WTC11 (cell line): ENCODE measurements at regions not wholly inside any gene's neighbourhood (a gene's known extent, or its start where the extent isn't known, plus 50 kb on each side); places are given as distances from the start of the nearest gene placed in this dataset.

ENCODE experiments used
- ATAC-seq: fragments of 200-7000 bp; cut with Tn5 transposase; 2 replicates; pipeline ENCODE4 v1.10.0; 2021; ENCODE audit warnings: mild to moderate bottlenecking, moderate library complexity
- CTCF ChIA-PET: fragments of 300-600 bp; sonication (Branson Sonifier 250); formaldehyde crosslinking; loops from one replicate; lab custom pipeline; 2021; ENCODE audit warnings: antibody characterized with exemption; lab: Charles Lee
- POLR2A ChIA-PET: fragments of 350-600 bp; sonication (Branson Sonifier 250); formaldehyde crosslinking; loops from one replicate; lab custom pipeline; 2021; ENCODE audit warnings: antibody characterized with exemption; lab: Charles Lee
- DNase-seq: peaks from one replicate; pipeline ENCODE4 v3.0.0; 2021; ENCODE audit warnings: low spot score
- H3K27ac Mint-ChIP-seq: 2 replicates; pipeline ENCODE4 v1.8.0; 2021; ENCODE audit warnings: mixed read lengths
- H3K27me3 Mint-ChIP-seq: 2 replicates; pipeline ENCODE4 v1.8.0; 2021; ENCODE audit warnings: low read depth, mild to moderate bottlenecking, moderate library complexity, mixed read lengths
- H3K36me3 Mint-ChIP-seq: 2 replicates; pipeline ENCODE4 v1.8.0; 2021; ENCODE audit warnings: mixed read lengths
- H3K4me1 Mint-ChIP-seq: 2 replicates; pipeline ENCODE4 v1.8.0; 2022; ENCODE audit warnings: mixed read lengths
- H3K4me3 Mint-ChIP-seq: 2 replicates; pipeline ENCODE4 v1.8.0; 2021; ENCODE audit warnings: mild to moderate bottlenecking, moderate library complexity, mixed read lengths
- H3K9me3 Mint-ChIP-seq: 2 replicates; pipeline ENCODE4 v1.8.0; 2021; ENCODE audit warnings: mixed read lengths
- FOXJ3 ChIP-seq: sonication (generic); formaldehyde crosslinking; IDR thresholded peaks from 2 replicates; pipeline ENCODE4 v1.9.0; 2021; ENCODE audit warnings: missing genetic modification reagents, mild to moderate bottlenecking, borderline replicate concordance
- FOXK1 ChIP-seq: sonication (generic); formaldehyde crosslinking; IDR thresholded peaks from 2 replicates; pipeline ENCODE4 v1.8.0; 2022; ENCODE audit warnings: mild to moderate bottlenecking, moderate library complexity, missing genetic modification reagents
- JUN ChIP-seq: sonication (generic); formaldehyde crosslinking; IDR thresholded peaks from 2 replicates; pipeline ENCODE4 v1.8.0; 2023; ENCODE audit warnings: mild to moderate bottlenecking, missing genetic modification reagents
- KAT7 ChIP-seq: sonication (generic); formaldehyde crosslinking; IDR thresholded peaks from 2 replicates; pipeline ENCODE4 v1.8.1; 2023; ENCODE audit warnings: missing genetic modification reagents, mild to moderate bottlenecking, borderline replicate concordance
- RORB ChIP-seq: fragments of 250-450 bp; sonication (Bioruptor Pico); IDR thresholded peaks from 2 replicates; pipeline ENCODE4 v1.9.0; 2021; ENCODE audit warnings: mild to moderate bottlenecking
- TP53 ChIP-seq: sonication (generic); formaldehyde crosslinking; IDR thresholded peaks from 2 replicates; pipeline ENCODE4 v1.8.1; 2023; ENCODE audit warnings: mild to moderate bottlenecking, missing genetic modification reagents
- ZBTB21 ChIP-seq: sonication (generic); formaldehyde crosslinking; IDR thresholded peaks from 2 replicates; pipeline ENCODE4 v1.8.1; 2023; ENCODE audit warnings: mild to moderate bottlenecking, missing genetic modification reagents, borderline replicate concordance
- ZNF121 ChIP-seq: sonication (generic); formaldehyde crosslinking; IDR thresholded peaks from 2 replicates; pipeline ENCODE4 v1.8.0; 2023; ENCODE audit warnings: missing genetic modification reagents
- ZNF219 ChIP-seq: sonication (generic); formaldehyde crosslinking; IDR thresholded peaks from 2 replicates; pipeline ENCODE4 v1.8.0; 2023; ENCODE audit warnings: missing genetic modification reagents, mild to moderate bottlenecking, borderline replicate concordance
- ZNF232 ChIP-seq: sonication (generic); formaldehyde crosslinking; IDR thresholded peaks from 2 replicates; pipeline ENCODE4 v1.8.0; 2022; ENCODE audit warnings: mild to moderate bottlenecking, missing genetic modification reagents
- ZNF423 ChIP-seq: fragments of 250-450 bp; sonication (Bioruptor Pico); IDR thresholded peaks from 2 replicates; pipeline ENCODE4 v2.1.2; 2022; ENCODE audit warnings: mild to moderate bottlenecking, moderate library complexity
- TF ChIP-seq, protein P1 (sequence below): fragments of 250-450 bp; sonication (Bioruptor Pico); IDR thresholded peaks from 2 replicates; pipeline ENCODE4 v1.9.0; 2021; ENCODE audit warnings: mild to moderate bottlenecking
- TF ChIP-seq, protein P2 (sequence below): fragments of 250-450 bp; sonication (Bioruptor Pico); IDR thresholded peaks from 2 replicates; pipeline ENCODE4 v1.8.0; 2021; ENCODE audit warnings: mild to moderate bottlenecking
- TF ChIP-seq, protein P3 (sequence below): sonication (generic); formaldehyde crosslinking; conservative IDR thresholded peaks from 2 replicates; pipeline ENCODE4 v1.8.1; 2022; ENCODE audit warnings: mild to moderate bottlenecking, missing genetic modification reagents
- TF ChIP-seq, protein P4 (sequence below): sonication (generic); formaldehyde crosslinking; IDR thresholded peaks from 2 replicates; pipeline ENCODE4 v1.8.1; 2023; ENCODE audit warnings: mild to moderate bottlenecking, moderate library complexity, missing genetic modification reagents
- TF ChIP-seq, protein P5 (sequence below): sonication (generic); formaldehyde crosslinking; conservative IDR thresholded peaks from 2 replicates; pipeline ENCODE4 v1.8.1; 2023; ENCODE audit warnings: mild to moderate bottlenecking, low read depth, missing genetic modification reagents, moderate library complexity

DNA sequence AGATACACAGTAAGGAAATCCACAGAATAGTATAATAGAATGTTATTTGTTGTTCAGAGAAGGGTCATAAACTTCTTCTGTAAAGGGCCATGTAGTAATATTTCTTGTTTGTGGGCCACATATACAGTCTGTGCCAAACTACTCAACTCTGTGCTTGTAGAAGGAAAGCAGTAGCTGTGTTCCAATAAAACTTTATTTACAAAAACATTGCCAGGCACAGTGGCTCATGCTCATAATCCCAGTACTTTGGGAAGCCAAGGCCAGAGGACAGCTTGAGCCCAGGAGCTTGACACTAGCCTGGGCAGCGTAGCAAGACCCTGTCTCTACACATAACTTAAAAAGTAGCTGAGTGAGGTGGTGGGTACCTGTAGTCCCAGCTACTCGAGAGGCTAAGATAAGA lies 612.8 kb upstream of the PSMD7 start:
- Mint-ChIP-seq H3K4me3 (no peak overlapping the region), H3K27me3 (no peaks in the 10 kb centered on the region)
- POLR2A ChIA-PET: no interaction called here
- TF ChIP-seq ZNF121 (peak; percentile 66), JUN (CRISPR knock-in tag) (no peak)
- TF ChIP-seq, all 79 proteins: peak for 1
- no peak for ATAC-seq
- no peak for DNase-seq
- peaks cover 5% of the 10 kb centered on the region for H3K9me3 Mint-ChIP-seq
- CTCF ChIA-PET: no interaction called here
- H3K4me1 Mint-ChIP-seq: 0 out of 2 replicates have a peak, but pooled peaks cover 4% of the 10 kb centered on the region
- no peak overlapping the region for H3K27ac Mint-ChIP-seq
- peaks cover 4% of the 10 kb centered on the region for H3K36me3 Mint-ChIP-seq

DNA sequence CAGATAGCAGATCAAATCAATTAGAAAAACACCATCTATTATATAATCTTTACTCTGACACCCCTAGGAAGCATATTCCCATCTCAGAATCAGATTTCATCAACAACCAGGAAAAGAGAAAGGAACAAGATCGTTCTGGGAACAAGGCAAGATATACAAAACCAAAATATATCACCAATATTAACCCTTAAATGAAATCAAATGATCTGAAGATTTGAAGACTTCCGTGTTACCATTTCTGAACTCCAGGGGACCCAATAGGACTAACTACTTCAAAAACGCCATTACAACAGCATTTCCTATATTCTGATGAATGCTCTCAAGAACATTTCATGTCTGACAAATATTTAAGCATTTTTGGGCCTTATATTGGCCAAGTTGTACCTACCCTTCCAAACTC lies 624.2 kb upstream of the ZFHX3 start:
- Mint-ChIP-seq H3K27me3 (no peaks in the 10 kb centered on the region), H3K4me1 (peaks cover 46% of the 10 kb centered on the region), H3K27ac (no peak overlapping the region), H3K4me3 (no peak overlapping the region), H3K36me3 (peaks cover 11% of the 10 kb centered on the region), H3K9me3 (peaks cover 33% of the 10 kb centered on the region)
- ATAC-seq: no peak
- TF ChIP-seq KAT7 (CRISPR knock-in tag): no peak
- TF ChIP-seq, protein P1, sequence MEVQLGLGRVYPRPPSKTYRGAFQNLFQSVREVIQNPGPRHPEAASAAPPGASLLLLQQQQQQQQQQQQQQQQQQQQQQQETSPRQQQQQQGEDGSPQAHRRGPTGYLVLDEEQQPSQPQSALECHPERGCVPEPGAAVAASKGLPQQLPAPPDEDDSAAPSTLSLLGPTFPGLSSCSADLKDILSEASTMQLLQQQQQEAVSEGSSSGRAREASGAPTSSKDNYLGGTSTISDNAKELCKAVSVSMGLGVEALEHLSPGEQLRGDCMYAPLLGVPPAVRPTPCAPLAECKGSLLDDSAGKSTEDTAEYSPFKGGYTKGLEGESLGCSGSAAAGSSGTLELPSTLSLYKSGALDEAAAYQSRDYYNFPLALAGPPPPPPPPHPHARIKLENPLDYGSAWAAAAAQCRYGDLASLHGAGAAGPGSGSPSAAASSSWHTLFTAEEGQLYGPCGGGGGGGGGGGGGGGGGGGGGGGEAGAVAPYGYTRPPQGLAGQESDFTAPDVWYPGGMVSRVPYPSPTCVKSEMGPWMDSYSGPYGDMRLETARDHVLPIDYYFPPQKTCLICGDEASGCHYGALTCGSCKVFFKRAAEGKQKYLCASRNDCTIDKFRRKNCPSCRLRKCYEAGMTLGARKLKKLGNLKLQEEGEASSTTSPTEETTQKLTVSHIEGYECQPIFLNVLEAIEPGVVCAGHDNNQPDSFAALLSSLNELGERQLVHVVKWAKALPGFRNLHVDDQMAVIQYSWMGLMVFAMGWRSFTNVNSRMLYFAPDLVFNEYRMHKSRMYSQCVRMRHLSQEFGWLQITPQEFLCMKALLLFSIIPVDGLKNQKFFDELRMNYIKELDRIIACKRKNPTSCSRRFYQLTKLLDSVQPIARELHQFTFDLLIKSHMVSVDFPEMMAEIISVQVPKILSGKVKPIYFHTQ (CRISPR knock-in tag): no peak
- no peak for TF ChIP-seq TP53
- no peak for TF ChIP-seq ZNF232 (CRISPR knock-in tag)
- TF ChIP-seq, protein P2, sequence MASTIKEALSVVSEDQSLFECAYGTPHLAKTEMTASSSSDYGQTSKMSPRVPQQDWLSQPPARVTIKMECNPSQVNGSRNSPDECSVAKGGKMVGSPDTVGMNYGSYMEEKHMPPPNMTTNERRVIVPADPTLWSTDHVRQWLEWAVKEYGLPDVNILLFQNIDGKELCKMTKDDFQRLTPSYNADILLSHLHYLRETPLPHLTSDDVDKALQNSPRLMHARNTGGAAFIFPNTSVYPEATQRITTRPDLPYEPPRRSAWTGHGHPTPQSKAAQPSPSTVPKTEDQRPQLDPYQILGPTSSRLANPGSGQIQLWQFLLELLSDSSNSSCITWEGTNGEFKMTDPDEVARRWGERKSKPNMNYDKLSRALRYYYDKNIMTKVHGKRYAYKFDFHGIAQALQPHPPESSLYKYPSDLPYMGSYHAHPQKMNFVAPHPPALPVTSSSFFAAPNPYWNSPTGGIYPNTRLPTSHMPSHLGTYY (CRISPR knock-in tag): no peak
- TF ChIP-seq ZNF219: no peak
- TF ChIP-seq, protein P3, sequence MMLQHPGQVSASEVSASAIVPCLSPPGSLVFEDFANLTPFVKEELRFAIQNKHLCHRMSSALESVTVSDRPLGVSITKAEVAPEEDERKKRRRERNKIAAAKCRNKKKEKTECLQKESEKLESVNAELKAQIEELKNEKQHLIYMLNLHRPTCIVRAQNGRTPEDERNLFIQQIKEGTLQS (CRISPR knock-in tag): no peak
- TF ChIP-seq ZNF423 (CRISPR knock-in tag): no peak
- TF ChIP-seq, protein P4, sequence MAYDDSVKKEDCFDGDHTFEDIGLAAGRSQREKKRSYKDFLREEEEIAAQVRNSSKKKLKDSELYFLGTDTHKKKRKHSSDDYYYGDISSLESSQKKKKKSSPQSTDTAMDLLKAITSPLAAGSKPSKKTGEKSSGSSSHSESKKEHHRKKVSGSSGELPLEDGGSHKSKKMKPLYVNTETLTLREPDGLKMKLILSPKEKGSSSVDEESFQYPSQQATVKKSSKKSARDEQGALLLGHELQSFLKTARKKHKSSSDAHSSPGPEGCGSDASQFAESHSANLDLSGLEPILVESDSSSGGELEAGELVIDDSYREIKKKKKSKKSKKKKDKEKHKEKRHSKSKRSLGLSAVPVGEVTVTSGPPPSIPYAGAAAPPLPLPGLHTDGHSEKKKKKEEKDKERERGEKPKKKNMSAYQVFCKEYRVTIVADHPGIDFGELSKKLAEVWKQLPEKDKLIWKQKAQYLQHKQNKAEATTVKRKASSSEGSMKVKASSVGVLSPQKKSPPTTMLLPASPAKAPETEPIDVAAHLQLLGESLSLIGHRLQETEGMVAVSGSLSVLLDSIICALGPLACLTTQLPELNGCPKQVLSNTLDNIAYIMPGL (CRISPR knock-in tag): no peak
- no peak for TF ChIP-seq ZBTB21
- TF ChIP-seq RORB (CRISPR knock-in tag): no peak
- TF ChIP-seq FOXJ3: no peak
- TF ChIP-seq FOXK1 (CRISPR knock-in tag): no peak
- TF ChIP-seq, protein P5, sequence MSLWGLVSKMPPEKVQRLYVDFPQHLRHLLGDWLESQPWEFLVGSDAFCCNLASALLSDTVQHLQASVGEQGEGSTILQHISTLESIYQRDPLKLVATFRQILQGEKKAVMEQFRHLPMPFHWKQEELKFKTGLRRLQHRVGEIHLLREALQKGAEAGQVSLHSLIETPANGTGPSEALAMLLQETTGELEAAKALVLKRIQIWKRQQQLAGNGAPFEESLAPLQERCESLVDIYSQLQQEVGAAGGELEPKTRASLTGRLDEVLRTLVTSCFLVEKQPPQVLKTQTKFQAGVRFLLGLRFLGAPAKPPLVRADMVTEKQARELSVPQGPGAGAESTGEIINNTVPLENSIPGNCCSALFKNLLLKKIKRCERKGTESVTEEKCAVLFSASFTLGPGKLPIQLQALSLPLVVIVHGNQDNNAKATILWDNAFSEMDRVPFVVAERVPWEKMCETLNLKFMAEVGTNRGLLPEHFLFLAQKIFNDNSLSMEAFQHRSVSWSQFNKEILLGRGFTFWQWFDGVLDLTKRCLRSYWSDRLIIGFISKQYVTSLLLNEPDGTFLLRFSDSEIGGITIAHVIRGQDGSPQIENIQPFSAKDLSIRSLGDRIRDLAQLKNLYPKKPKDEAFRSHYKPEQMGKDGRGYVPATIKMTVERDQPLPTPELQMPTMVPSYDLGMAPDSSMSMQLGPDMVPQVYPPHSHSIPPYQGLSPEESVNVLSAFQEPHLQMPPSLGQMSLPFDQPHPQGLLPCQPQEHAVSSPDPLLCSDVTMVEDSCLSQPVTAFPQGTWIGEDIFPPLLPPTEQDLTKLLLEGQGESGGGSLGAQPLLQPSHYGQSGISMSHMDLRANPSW: no peak
- ChIA-PET POLR2A (no interaction called here), CTCF (no interaction called here)
- no peak for DNase-seq
